ENCODE measurements at regions not wholly inside any gene's neighbourhood (a gene's known extent, or its start where the extent isn't known, plus 50 kb on each side); places are given as distances from the start of the nearest gene placed in this dataset.

GRCh38 chr10:58072634-58073033 lies 195.1 kb downstream of the IPMK start:
- no peak for TF ChIP-seq CTCF (IDR thresholded peaks at IDR 0.05 in 2 of 3, conservative IDR thresholded peaks at IDR 0.05 in 1 of 3; ENCODE audit: control insufficient read depth in 2 of 3, extremely low read depth in 1 of 3, insufficient read depth in 1 of 3, low read depth in 3 of 3, low read length in 3 of 3)
- TF ChIP-seq RFX5 (IDR thresholded peaks at IDR 0.05; ENCODE audit: low read depth, low read length): no peak
- no peak for TF ChIP-seq POLR2A (IDR thresholded peaks at IDR 0.05; ENCODE audit: low read depth, low read length)
- no peak for TF ChIP-seq MAX (IDR thresholded peaks at IDR 0.05; ENCODE audit: low read depth, low read length)
- TF ChIP-seq ZBTB33 (IDR thresholded peaks at IDR 0.05): no peak
- no peak for TF ChIP-seq NBN (IDR thresholded peaks at IDR 0.05)
- TF ChIP-seq NRF1 (conservative IDR thresholded peaks at IDR 0.05; ENCODE audit: low read depth, low read length): no peak

Measured in GM12878 (cell line).